ENCODE measurements at regions not wholly inside any gene's neighbourhood (a gene's known extent, or its start where the extent isn't known, plus 50 kb on each side); places are given as distances from the start of the nearest gene placed in this dataset.
"Not testable (repeated sequence)": the region's sequence is repeated elsewhere in the genome, so short reads cannot be mapped to it uniquely, and the experiment has no call there.

DNA sequence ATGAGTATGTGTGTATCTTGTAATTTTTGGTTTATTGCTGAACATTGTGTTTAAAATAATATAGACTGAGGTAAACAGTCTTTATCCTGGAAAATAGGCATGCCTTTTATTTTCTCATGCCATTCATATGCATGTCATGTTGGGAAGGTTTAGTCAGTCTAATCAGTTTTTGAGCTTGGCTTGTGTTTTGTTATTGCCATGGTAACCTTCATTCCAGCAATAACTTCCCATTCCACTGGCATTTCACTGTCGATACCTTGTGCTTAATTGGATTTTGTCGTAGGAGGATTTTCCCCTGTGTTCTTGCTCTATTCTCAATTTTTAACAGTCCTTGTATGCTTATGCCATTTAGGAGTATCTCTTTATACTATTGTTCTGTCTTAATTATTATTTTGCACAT, 563.6 kb downstream of the TTLL7 start:
- TF ChIP-seq, protein P1, sequence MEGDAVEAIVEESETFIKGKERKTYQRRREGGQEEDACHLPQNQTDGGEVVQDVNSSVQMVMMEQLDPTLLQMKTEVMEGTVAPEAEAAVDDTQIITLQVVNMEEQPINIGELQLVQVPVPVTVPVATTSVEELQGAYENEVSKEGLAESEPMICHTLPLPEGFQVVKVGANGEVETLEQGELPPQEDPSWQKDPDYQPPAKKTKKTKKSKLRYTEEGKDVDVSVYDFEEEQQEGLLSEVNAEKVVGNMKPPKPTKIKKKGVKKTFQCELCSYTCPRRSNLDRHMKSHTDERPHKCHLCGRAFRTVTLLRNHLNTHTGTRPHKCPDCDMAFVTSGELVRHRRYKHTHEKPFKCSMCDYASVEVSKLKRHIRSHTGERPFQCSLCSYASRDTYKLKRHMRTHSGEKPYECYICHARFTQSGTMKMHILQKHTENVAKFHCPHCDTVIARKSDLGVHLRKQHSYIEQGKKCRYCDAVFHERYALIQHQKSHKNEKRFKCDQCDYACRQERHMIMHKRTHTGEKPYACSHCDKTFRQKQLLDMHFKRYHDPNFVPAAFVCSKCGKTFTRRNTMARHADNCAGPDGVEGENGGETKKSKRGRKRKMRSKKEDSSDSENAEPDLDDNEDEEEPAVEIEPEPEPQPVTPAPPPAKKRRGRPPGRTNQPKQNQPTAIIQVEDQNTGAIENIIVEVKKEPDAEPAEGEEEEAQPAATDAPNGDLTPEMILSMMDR (IDR thresholded peaks at IDR 0.05; ENCODE audit: low read depth, low read length) = not testable (repeated sequence)
- TF ChIP-seq POLR2A (IDR thresholded peaks at IDR 0.05; ENCODE audit: extremely low read depth, insufficient read length); MAX (IDR thresholded peaks at IDR 0.05; ENCODE audit: low read depth, low read length); MYC (IDR thresholded peaks at IDR 0.05; ENCODE audit: low read depth, low read length): not testable (repeated sequence)

Measured in NB4 (cell line).